Thyroid gland (tissue), 4 donors: ENCODE measurements at regions not wholly inside any gene's neighbourhood (a gene's known extent, or its start where the extent isn't known, plus 50 kb on each side); places are given as distances from the start of the nearest gene placed in this dataset.

Experiments used
- DNase-seq, 2 donors: peaks; one replicate each; pipeline ENCODE4 v3.0.0-alpha.2; 2019
- H3K27ac ChIP-seq, 3 donors: fragments of 200-600 bp; sonication (generic); 1 replicate in 2 of 3; 2 replicates in 1 of 3; pipeline ENCODE4 v1.5.1; 2016 to 2019; ENCODE audit warnings: mild to moderate bottlenecking in 1 of 3, moderate library complexity in 1 of 3
- H3K27me3 ChIP-seq: fragments of 200-600 bp; sonication (generic); one replicate; pipeline ENCODE4 v1.5.1; 2019
- H3K36me3 ChIP-seq, 2 donors: fragments of 200-600 bp; sonication (generic); one replicate each; pipeline ENCODE4 v1.5.1; 2016 to 2019
- H3K4me1 ChIP-seq, 2 donors: fragments of 200-600 bp; sonication (generic); one replicate each; pipeline ENCODE4 v1.5.1; 2017 to 2019
- H3K4me3 ChIP-seq, 3 donors: fragments of 200-600 bp; sonication (generic); replicated peaks in 1 of 3; 1 replicate in 2 of 3; 2 replicates in 1 of 3; pipeline ENCODE4 v1.5.1; 2016; ENCODE audit warnings: mild to moderate bottlenecking in 1 of 3
- H3K9me3 ChIP-seq: fragments of 200-600 bp; sonication (generic); one replicate; pipeline ENCODE4 v1.5.1; 2017
- CTCF ChIP-seq, 6 experiments: fragments of 200-600 bp in 3 of 6; fragments of 450-650 bp in 3 of 6; sonication (generic) in 3 of 6; IDR thresholded peaks; one replicate each; pipeline ENCODE4 v1.5.1; 2016 to 2019; ENCODE audit warnings: antibody characterized with exemption in 6 of 6, mild to moderate bottlenecking in 2 of 6, inconsistent platforms in 1 of 6, moderate library complexity in 1 of 6
- POLR2A ChIP-seq, 2 donors: fragments of 450-650 bp; IDR thresholded peaks; one replicate each; pipeline ENCODE4 v1.6.1; 2017; ENCODE audit warnings: antibody characterized with exemption in 2 of 2, mild to moderate bottlenecking in 2 of 2, moderate library complexity in 1 of 2
- WGBS, 2 donors: methylation state at CpG; one replicate each; pipeline ENCODE4 v1.1.5; 2017; 5-methylcytosine and 5-hydroxymethylcytosine counted together
- intact Hi-C: fragments of 100-400 bp; cut with DNase I; formaldehyde crosslinking; loops from one replicate; pipeline ENCODE4 v1.15.1; 2023

GRCh38 chr15:81955382-81956062, 90.3 kb downstream of the MEX3B start:
- no peak overlapping the region for H3K4me3 ChIP-seq
- no peaks in the 10 kb centered on the region for H3K9me3 ChIP-seq
- 83 to 87% methylated on average over 6 of the region's 6 CpGs for WGBS, 2 donors
- intact Hi-C loops: no loop called here
- H3K36me3 ChIP-seq: no peaks in the 10 kb centered on the region
- no peak for DNase-seq
- H3K4me1 ChIP-seq: no peaks in the 10 kb centered on the region
- H3K27me3 ChIP-seq: no peaks in the 10 kb centered on the region
- TF ChIP-seq CTCF (IDR thresholded peaks at IDR 0.05) (no peak), POLR2A (IDR thresholded peaks at IDR 0.05) (no peak)
- H3K27ac ChIP-seq: no peak overlapping the region

GRCh38 chr15:81954158-81954783, 91.5 kb downstream of the MEX3B start:
- TF ChIP-seq CTCF (IDR thresholded peaks at IDR 0.05): no peak
- no peak for TF ChIP-seq POLR2A (IDR thresholded peaks at IDR 0.05)
- Histone ChIP-seq H3K27ac (no peak overlapping the region), H3K4me3 (no peak overlapping the region), H3K36me3 (no peaks in the 10 kb centered on the region), H3K27me3 (no peaks in the 10 kb centered on the region), H3K9me3 (no peaks in the 10 kb centered on the region), H3K4me1 (no peaks in the 10 kb centered on the region)
- 95 to 97% methylated on average over 9 of the region's 9 CpGs for WGBS, 2 donors
- no peak for DNase-seq
- intact Hi-C loops: no loop called here

- Histone ChIP-seq H3K27me3 (no peaks in the 10 kb centered on the region), H3K36me3 (no peaks in the 10 kb centered on the region), H3K4me3 (no peak overlapping the region), H3K4me1 (no peaks in the 10 kb centered on the region), H3K27ac (no peak overlapping the region), H3K9me3 (no peaks in the 10 kb centered on the region)
- no peak for DNase-seq
- TF ChIP-seq CTCF (IDR thresholded peaks at IDR 0.05): no peak
- no peak for TF ChIP-seq POLR2A (IDR thresholded peaks at IDR 0.05)
- intact Hi-C loops: no loop called here
- WGBS, 2 donors: 70 to 72% methylated on average over 7 of the region's 7 CpGs
These were observed 94.9 kb downstream of the MEX3B start for GRCh38 chr15:81950841-81951414.

GRCh38 chr15:81948751-81949150, 97.1 kb downstream of the MEX3B start:
- intact Hi-C loops: no loop called here
- no peaks in the 10 kb centered on the region for H3K36me3 ChIP-seq
- H3K4me1 ChIP-seq: no peaks in the 10 kb centered on the region
- 88 to 91% methylated on average over 11 of the region's 11 CpGs for WGBS, 2 donors
- H3K9me3 ChIP-seq: no peaks in the 10 kb centered on the region
- H3K27ac ChIP-seq: no peak overlapping the region
- TF ChIP-seq POLR2A (IDR thresholded peaks at IDR 0.05) (no peak), CTCF (IDR thresholded peaks at IDR 0.05) (no peak)
- H3K4me3 ChIP-seq: no peak overlapping the region
- no peaks in the 10 kb centered on the region for H3K27me3 ChIP-seq
- no peak for DNase-seq

GRCh38 chr15:81948222-81948621, 97.6 kb downstream of the MEX3B start:
- no peaks in the 10 kb centered on the region for H3K9me3 ChIP-seq
- TF ChIP-seq POLR2A (IDR thresholded peaks at IDR 0.05): no peak
- no peak for TF ChIP-seq CTCF (IDR thresholded peaks at IDR 0.05)
- H3K36me3 ChIP-seq: no peaks in the 10 kb centered on the region
- no peak overlapping the region for H3K27ac ChIP-seq
- WGBS, 2 donors: 89 to 94% methylated on average over 8 of the region's 8 CpGs
- intact Hi-C loops: no loop called here
- no peak for DNase-seq
- no peaks in the 10 kb centered on the region for H3K27me3 ChIP-seq
- no peaks in the 10 kb centered on the region for H3K4me1 ChIP-seq
- no peak overlapping the region for H3K4me3 ChIP-seq
